ENCODE measurements at regions not wholly inside any gene's neighbourhood (a gene's known extent, or its start where the extent isn't known, plus 50 kb on each side); places are given as distances from the start of the nearest gene placed in this dataset.
A peak's percentile ranks its signal among the peaks of the same experiment; 100 is the strongest.

- no peak overlapping the region for H2BK20ac ChIP-seq (ENCODE audit: low read length)
- 16% methylated on average over 9 of the region's 9 CpGs; no CpG with 5 or more reads in 1 of the 2 experiments for WGBS, 2 experiments (ENCODE audit: extremely low coverage in 1 of 2, insufficient coverage in 1 of 2, insufficient read length in 1 of 2, insufficient replicate concordance in 2 of 2, low coverage in 1 of 2, low lambda C conversion rate in 2 of 2, missing lambda C conversion rate in 1 of 2)
- H3K27ac ChIP-seq (ENCODE audit: low read depth, low read length) = no peak overlapping the region
- H4K5ac ChIP-seq (ENCODE audit: insufficient read length, low read depth, low read length) = no peak overlapping the region
- H2BK12ac ChIP-seq (ENCODE audit: low read depth, low read length) = no peak overlapping the region
- no peak overlapping the region for H2BK5ac ChIP-seq (ENCODE audit: low read depth, low read length)
- H3K36me3 ChIP-seq (ENCODE audit: control insufficient read depth in 2 of 4, insufficient read depth in 4 of 4, low read length in 3 of 4) = no peaks in the 10 kb centered on the region
- H3K14ac ChIP-seq (ENCODE audit: insufficient read length) = no peak overlapping the region
- no peak overlapping the region for H3K4ac ChIP-seq (replicated peaks; ENCODE audit: insufficient read length, low read depth, low read length)
- no peak overlapping the region for H3K23ac ChIP-seq (ENCODE audit: insufficient read length)
- peak overlapping the region; percentile 82 to 99 for H3K4me2 ChIP-seq (ENCODE audit: insufficient read depth in 1 of 2, low read depth in 2 of 2, low read length in 2 of 2)
- H2BK120ac ChIP-seq (replicated peaks; ENCODE audit: low read depth, low read length) = no peak overlapping the region
- DNase-seq (ENCODE audit: low read depth in 1 of 2, low spot score in 2 of 2) = no peak
- no peak overlapping the region for H2AK5ac ChIP-seq (ENCODE audit: low read depth, low read length)
- no peak overlapping the region for H4K8ac ChIP-seq (ENCODE audit: extremely low read depth, insufficient read depth, low read length)
- H3K23me2 ChIP-seq (ENCODE audit: low read depth, low read length) = peaks cover 6% of the 10 kb centered on the region
- no peaks in the 10 kb centered on the region for H3K79me2 ChIP-seq (ENCODE audit: control insufficient read depth in 1 of 2, insufficient read depth in 2 of 2, low read length in 2 of 2)
- peak overlapping the region; percentile 67; the same call in 1 of the 2 replicates for H2AFZ ChIP-seq (ENCODE audit: low read length)
- POLR2A ChIA-PET (ENCODE audit: partially characterized antibody) = interaction anchor here (1.4 kb wide), 1 partner anchor 198 kb away, joined by 5 read pairs; no protein-coding TSS in a partner anchor
- CTCF ChIA-PET (ENCODE audit: partially characterized antibody) = interaction anchor here (1.0 to 1.5 kb wide), 6 partner anchors 12 to 546 kb away, joined by 3 to 11 read pairs (median 4); no protein-coding TSS in a partner anchor
- H3K27me3 ChIP-seq (replicated peaks in 1 of 4; ENCODE audit: control insufficient read depth in 3 of 4, extremely low read depth in 1 of 4, insufficient read depth in 3 of 4, low read length in 3 of 4) = peaks cover 0 to 7% (median 2%) of the 10 kb centered on the region in 4 experiments; a peak in 3 of 7 replicates
- peaks cover 0 to 15% (median 7%) of the 10 kb centered on the region in 4 experiments; a peak in 6 of 7 replicates for H3K4me1 ChIP-seq (replicated peaks in 1 of 4; ENCODE audit: control insufficient read depth in 3 of 4, insufficient read depth in 4 of 4, low read length in 3 of 4)
- peak overlapping the region; percentile 44; the same call in 1 of the 2 replicates for H3K18ac ChIP-seq (ENCODE audit: extremely low read depth, low read length)
- no peak overlapping the region for H2BK15ac ChIP-seq (ENCODE audit: low read length)
- H3K9me3 ChIP-seq (ENCODE audit: insufficient read depth in 2 of 2, low read depth in 1 of 2, low read length in 1 of 2) = no peaks in the 10 kb centered on the region
- peak; percentile 57 for FAIRE-seq
- no peak overlapping the region for H4K91ac ChIP-seq (replicated peaks; ENCODE audit: insufficient read length, low read length)
- H3K9ac ChIP-seq (replicated peaks in 1 of 4; ENCODE audit: extremely low read depth in 1 of 4, low read depth in 3 of 4, low read length in 3 of 4) = 0 out of 7 replicates have a peak overlapping the region, but pooled peaks of 1 of the 4 experiments have one; percentile 48
- H3K4me3 ChIP-seq (ENCODE audit: extremely low read depth in 1 of 4, insufficient read depth in 2 of 4, low read depth in 3 of 4, low read length in 4 of 4) = peak overlapping the region; percentile 35 to 76 (median 61)
- H3K79me1 ChIP-seq (ENCODE audit: low read depth, low read length) = no peaks in the 10 kb centered on the region
- H4K20me1 ChIP-seq (replicated peaks in 1 of 2; ENCODE audit: control insufficient read depth in 1 of 2, insufficient read depth in 2 of 2, low read length in 2 of 2) = no peaks in the 10 kb centered on the region
- H3K56ac ChIP-seq (replicated peaks; ENCODE audit: insufficient read length, low read depth, low read length) = no peak overlapping the region
- TF ChIP-seq RFX5 (IDR thresholded peaks at IDR 0.05; ENCODE audit: borderline replicate concordance, low read depth, low read length) (no peak), EGR1 (IDR thresholded peaks at IDR 0.05; ENCODE audit: borderline replicate concordance, low read depth, low read length) (no peak), POU5F1 (IDR thresholded peaks at IDR 0.05; ENCODE audit: low read depth, low read length) (no peak), SP1 (IDR thresholded peaks at IDR 0.05; ENCODE audit: low read depth, low read length) (no peak), KDM5A (IDR thresholded peaks at IDR 0.05; ENCODE audit: low read length) (no peak), ASH2L (IDR thresholded peaks at IDR 0.05; ENCODE audit: low read length) (no peak), TAF1 (IDR thresholded peaks at IDR 0.05; ENCODE audit: low read depth, low read length) (no peak), SUZ12 (IDR thresholded peaks at IDR 0.05; ENCODE audit: low read length) (no peak), RXRA (IDR thresholded peaks at IDR 0.05; ENCODE audit: insufficient read depth, low read depth, low read length) (no peak), POLR2AphosphoS5 (IDR thresholded peaks at IDR 0.05; ENCODE audit: low read depth, low read length) (no peak), MAX (IDR thresholded peaks at IDR 0.05) (no peak), USF2 (IDR thresholded peaks at IDR 0.05; ENCODE audit: low read length) (no peak), CTBP2 (IDR thresholded peaks at IDR 0.05; ENCODE audit: borderline replicate concordance, insufficient read depth, insufficient read length, low read length) (no peak)
Observed at GRCh38 chr18:55780586-55781071, 192.6 kb upstream of the TCF4 start.

Measured in H1 (cell line).